HG02970 (cell line): ENCODE measurements at regions not wholly inside any gene's neighbourhood (a gene's known extent, or its start where the extent isn't known, plus 50 kb on each side); places are given as distances from the start of the nearest gene placed in this dataset.

Experiments used
- ATAC-seq: cut with Tn5 transposase; IDR thresholded peaks from one replicate; pipeline ENCODE4 v1.9.1; 2021; ENCODE audit warnings: mild to moderate bottlenecking, moderate library complexity, moderate number of reproducible peaks; ENCODE audit not compliant: unreplicated experiment, low FRiP score

- no peak for ATAC-seq
These were observed 161.8 kb upstream of the PCDH18 start for GRCh38 chr4:137694138-137694537.

GRCh38 chr4:137693641-137694040 is 161.3 kb upstream of the PCDH18 start:
- no peak for ATAC-seq

- no peak for ATAC-seq
These were observed 159.9 kb upstream of the PCDH18 start for GRCh38 chr4:137692205-137692604.

- no peak for ATAC-seq
These were observed 156.4 kb upstream of the PCDH18 start for GRCh38 chr4:137688651-137689050.

- ATAC-seq: no peak
These were observed 153.1 kb upstream of the PCDH18 start for GRCh38 chr4:137685357-137685756.

GRCh38 chr4:137681081-137681480 is 148.8 kb upstream of the PCDH18 start:
- ATAC-seq: no peak

- ATAC-seq: peak; percentile 59
These were observed 146.5 kb upstream of the PCDH18 start for GRCh38 chr4:137678796-137679195.

GRCh38 chr4:137677863-137678262 is 145.6 kb upstream of the PCDH18 start:
- ATAC-seq: no peak

GRCh38 chr4:137676357-137676998 is 144.2 kb upstream of the PCDH18 start:
- ATAC-seq: no peak

GRCh38 chr4:137674066-137674465 is 141.8 kb upstream of the PCDH18 start:
- no peak for ATAC-seq

- no peak for ATAC-seq
These were observed 136.7 kb upstream of the PCDH18 start for GRCh38 chr4:137668885-137669545.

GRCh38 chr4:137664416-137664815 is 132.1 kb upstream of the PCDH18 start:
- ATAC-seq: no peak

- no peak for ATAC-seq
These were observed 131.7 kb upstream of the PCDH18 start for GRCh38 chr4:137664046-137664387.

GRCh38 chr4:137663251-137664045 is 131.2 kb upstream of the PCDH18 start:
- no peak for ATAC-seq

GRCh38 chr4:137661693-137662092 is 129.4 kb upstream of the PCDH18 start:
- no peak for ATAC-seq

- ATAC-seq: no peak
These were observed 127.9 kb upstream of the PCDH18 start for GRCh38 chr4:137660211-137660610.

GRCh38 chr4:137659431-137659830 is 127.1 kb upstream of the PCDH18 start:
- ATAC-seq: no peak

- ATAC-seq: no peak
These were observed 124.4 kb upstream of the PCDH18 start for GRCh38 chr4:137656661-137657060.

- no peak for ATAC-seq
These were observed 123.0 kb upstream of the PCDH18 start for GRCh38 chr4:137655302-137655701.

GRCh38 chr4:137651128-137651527 is 118.8 kb upstream of the PCDH18 start:
- no peak for ATAC-seq

GRCh38 chr4:137649711-137650450 is 117.6 kb upstream of the PCDH18 start:
- no peak for ATAC-seq
